Progenitor cell of endocrine pancreas (in vitro differentiated cells): ENCODE measurements at regions not wholly inside any gene's neighbourhood (a gene's known extent, or its start where the extent isn't known, plus 50 kb on each side); places are given as distances from the start of the nearest gene placed in this dataset.
"Not testable (repeated sequence)": the region's sequence is repeated elsewhere in the genome, so short reads cannot be mapped to it uniquely, and the experiment has no call there.

Experiments
- DNase-seq: peaks from one replicate; pipeline ENCODE4 v3.0.0; 2021; ENCODE audit warnings: low spot score; ENCODE audit not compliant: unreplicated experiment
- H3K27ac Mint-ChIP-seq: 2 replicates; pipeline ENCODE4 v1.8.0; 2021; ENCODE audit warnings: mild to moderate bottlenecking, moderate library complexity, mixed read lengths
- H3K27me3 Mint-ChIP-seq: 2 replicates; pipeline ENCODE4 v1.8.0; 2021; ENCODE audit warnings: mixed read lengths
- H3K36me3 Mint-ChIP-seq: 2 replicates; pipeline ENCODE4 v1.8.0; 2022; ENCODE audit warnings: mixed read lengths; ENCODE audit not compliant: insufficient read depth
- H3K4me1 Mint-ChIP-seq: 2 replicates; pipeline ENCODE4 v1.8.0; 2021; ENCODE audit warnings: low read depth, mixed read lengths
- H3K4me3 Mint-ChIP-seq: 2 replicates; pipeline ENCODE4 v1.8.0; 2021; ENCODE audit warnings: low read depth, mild to moderate bottlenecking, moderate library complexity, mixed read lengths
- H3K9me3 Mint-ChIP-seq: 2 replicates; pipeline ENCODE4 v1.8.0; 2021; ENCODE audit warnings: low read depth, mixed read lengths
- TF ChIP-seq, protein P1 (sequence below): fragments of 200-600 bp; sonication (generic); IDR thresholded peaks from one replicate; pipeline ENCODE4 v1.5.0; 2021; ENCODE audit warnings: antibody characterized with exemption, mild to moderate bottlenecking; ENCODE audit not compliant: unreplicated experiment

- TF ChIP-seq, protein P1, sequence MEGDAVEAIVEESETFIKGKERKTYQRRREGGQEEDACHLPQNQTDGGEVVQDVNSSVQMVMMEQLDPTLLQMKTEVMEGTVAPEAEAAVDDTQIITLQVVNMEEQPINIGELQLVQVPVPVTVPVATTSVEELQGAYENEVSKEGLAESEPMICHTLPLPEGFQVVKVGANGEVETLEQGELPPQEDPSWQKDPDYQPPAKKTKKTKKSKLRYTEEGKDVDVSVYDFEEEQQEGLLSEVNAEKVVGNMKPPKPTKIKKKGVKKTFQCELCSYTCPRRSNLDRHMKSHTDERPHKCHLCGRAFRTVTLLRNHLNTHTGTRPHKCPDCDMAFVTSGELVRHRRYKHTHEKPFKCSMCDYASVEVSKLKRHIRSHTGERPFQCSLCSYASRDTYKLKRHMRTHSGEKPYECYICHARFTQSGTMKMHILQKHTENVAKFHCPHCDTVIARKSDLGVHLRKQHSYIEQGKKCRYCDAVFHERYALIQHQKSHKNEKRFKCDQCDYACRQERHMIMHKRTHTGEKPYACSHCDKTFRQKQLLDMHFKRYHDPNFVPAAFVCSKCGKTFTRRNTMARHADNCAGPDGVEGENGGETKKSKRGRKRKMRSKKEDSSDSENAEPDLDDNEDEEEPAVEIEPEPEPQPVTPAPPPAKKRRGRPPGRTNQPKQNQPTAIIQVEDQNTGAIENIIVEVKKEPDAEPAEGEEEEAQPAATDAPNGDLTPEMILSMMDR = no peak
- Mint-ChIP-seq H3K9me3 (no peaks in the 10 kb centered on the region), H3K4me1 (peaks cover 5% of the 10 kb centered on the region), H3K27ac (no peak overlapping the region), H3K36me3 (no peaks in the 10 kb centered on the region), H3K4me3 (no peak overlapping the region), H3K27me3 (peaks cover 30% of the 10 kb centered on the region)
- no peak for DNase-seq
These were observed 105.0 kb downstream of the BDH1 start for GRCh38 chr3:197450810-197451209.

- peaks cover 25% of the 10 kb centered on the region for H3K27me3 Mint-ChIP-seq
- TF ChIP-seq, protein P1 = no peak
- no peaks in the 10 kb centered on the region for H3K4me1 Mint-ChIP-seq
- H3K9me3 Mint-ChIP-seq = no peaks in the 10 kb centered on the region
- no peak for DNase-seq
- H3K27ac Mint-ChIP-seq = no peak overlapping the region
- H3K4me3 Mint-ChIP-seq = no peak overlapping the region
- no peaks in the 10 kb centered on the region for H3K36me3 Mint-ChIP-seq
These were observed 105.5 kb downstream of the BDH1 start for GRCh38 chr3:197450308-197450707.

DNA sequence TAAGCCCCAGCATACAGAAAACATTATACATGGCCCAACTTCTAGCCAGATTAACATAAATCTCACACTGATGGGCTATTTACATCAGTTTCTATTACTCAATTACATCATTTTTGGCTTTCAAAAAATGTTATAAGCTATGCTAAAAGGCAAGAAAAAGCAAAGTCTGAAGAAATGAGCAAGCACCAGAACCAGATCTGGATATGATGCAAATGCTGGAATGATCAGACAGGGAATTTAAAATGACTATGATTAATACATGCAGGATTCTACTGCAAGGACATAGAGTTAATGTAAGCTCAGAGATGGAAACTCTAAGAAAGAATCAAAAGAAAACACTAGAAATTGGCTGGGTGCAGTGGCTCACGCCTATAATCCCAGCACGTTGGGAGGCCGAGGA is 106.6 kb downstream of the BDH1 start:
- not testable (repeated sequence) for H3K36me3 Mint-ChIP-seq, H3K9me3 Mint-ChIP-seq
- H3K27me3 Mint-ChIP-seq = peaks cover 20% of the 10 kb centered on the region

GRCh38 chr3:197447781-197448180 is 108.0 kb downstream of the BDH1 start:
- not testable (repeated sequence) for H3K4me1 Mint-ChIP-seq, H3K9me3 Mint-ChIP-seq, H3K36me3 Mint-ChIP-seq, H3K4me3 Mint-ChIP-seq, DNase-seq, H3K27ac Mint-ChIP-seq
- H3K27me3 Mint-ChIP-seq = peaks cover 21% of the 10 kb centered on the region

More for the DNA sequence above, 106.6 kb downstream of the BDH1 start:
- not testable (repeated sequence) for DNase-seq, H3K4me1 Mint-ChIP-seq, H3K4me3 Mint-ChIP-seq, H3K27ac Mint-ChIP-seq

GRCh38 chr3:197447057-197447456 is 108.7 kb downstream of the BDH1 start:
- DNase-seq = no peak
- Mint-ChIP-seq H3K9me3 (no peaks in the 10 kb centered on the region), H3K4me3 (no peak overlapping the region), H3K27ac (no peak overlapping the region), H3K27me3 (peaks cover 20% of the 10 kb centered on the region), H3K36me3 (no peaks in the 10 kb centered on the region), H3K4me1 (no peaks in the 10 kb centered on the region)
- TF ChIP-seq, protein P1 = no peak

DNA sequence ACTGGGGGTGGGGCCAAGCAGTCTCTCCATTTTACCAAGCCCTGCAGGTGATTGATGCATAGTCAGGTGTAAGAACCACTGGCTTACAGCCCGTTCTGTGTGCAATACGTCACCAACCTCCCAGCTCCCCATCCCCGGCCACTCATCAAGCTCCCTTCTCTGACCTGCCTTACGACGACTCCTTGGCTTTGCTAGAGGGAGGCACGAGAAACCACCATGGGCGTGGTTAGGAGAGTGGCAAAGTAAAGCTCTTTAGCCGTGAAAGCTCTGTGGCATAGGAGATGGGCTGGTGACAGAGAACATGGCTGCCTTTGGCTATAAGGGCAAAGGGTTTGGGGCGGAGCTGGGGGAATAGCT is 109.1 kb downstream of the BDH1 start:
- TF ChIP-seq, protein P1 = no peak
- H3K9me3 Mint-ChIP-seq = no peaks in the 10 kb centered on the region
- no peak for DNase-seq
- H3K4me1 Mint-ChIP-seq = no peaks in the 10 kb centered on the region
- H3K27ac Mint-ChIP-seq = no peak overlapping the region
- no peaks in the 10 kb centered on the region for H3K36me3 Mint-ChIP-seq
- peaks cover 24% of the 10 kb centered on the region for H3K27me3 Mint-ChIP-seq
- no peak overlapping the region for H3K4me3 Mint-ChIP-seq
